ENCODE measurements at regions not wholly inside any gene's neighbourhood (a gene's known extent, or its start where the extent isn't known, plus 50 kb on each side); places are given as distances from the start of the nearest gene placed in this dataset.

DNA sequence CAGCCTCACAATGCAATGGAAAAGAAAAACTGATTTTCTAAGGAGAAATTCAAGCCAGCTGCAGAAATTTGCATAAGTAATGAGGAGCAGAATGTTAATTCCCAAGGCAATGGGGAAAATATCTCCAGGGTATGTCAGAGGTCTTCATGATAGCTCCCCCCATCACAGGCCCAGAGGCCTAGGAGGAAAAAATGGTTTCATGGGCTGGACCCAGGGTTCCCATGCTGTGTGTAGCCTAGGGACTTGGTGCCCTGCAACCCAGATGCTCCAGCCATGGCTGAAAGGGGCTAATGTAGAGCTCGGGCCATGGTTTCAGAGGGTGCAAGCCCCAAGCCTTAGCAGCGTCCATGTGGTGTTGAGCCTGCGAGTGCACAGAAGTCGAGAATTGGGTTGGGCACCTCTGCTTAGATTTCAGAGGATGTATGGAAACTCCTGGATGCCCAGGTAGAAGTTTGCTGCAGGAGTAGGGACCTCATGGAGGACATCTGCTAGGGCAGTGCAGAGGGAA is 53.5 kb upstream of the TEX13C start:
- TF ChIP-seq, protein P1, sequence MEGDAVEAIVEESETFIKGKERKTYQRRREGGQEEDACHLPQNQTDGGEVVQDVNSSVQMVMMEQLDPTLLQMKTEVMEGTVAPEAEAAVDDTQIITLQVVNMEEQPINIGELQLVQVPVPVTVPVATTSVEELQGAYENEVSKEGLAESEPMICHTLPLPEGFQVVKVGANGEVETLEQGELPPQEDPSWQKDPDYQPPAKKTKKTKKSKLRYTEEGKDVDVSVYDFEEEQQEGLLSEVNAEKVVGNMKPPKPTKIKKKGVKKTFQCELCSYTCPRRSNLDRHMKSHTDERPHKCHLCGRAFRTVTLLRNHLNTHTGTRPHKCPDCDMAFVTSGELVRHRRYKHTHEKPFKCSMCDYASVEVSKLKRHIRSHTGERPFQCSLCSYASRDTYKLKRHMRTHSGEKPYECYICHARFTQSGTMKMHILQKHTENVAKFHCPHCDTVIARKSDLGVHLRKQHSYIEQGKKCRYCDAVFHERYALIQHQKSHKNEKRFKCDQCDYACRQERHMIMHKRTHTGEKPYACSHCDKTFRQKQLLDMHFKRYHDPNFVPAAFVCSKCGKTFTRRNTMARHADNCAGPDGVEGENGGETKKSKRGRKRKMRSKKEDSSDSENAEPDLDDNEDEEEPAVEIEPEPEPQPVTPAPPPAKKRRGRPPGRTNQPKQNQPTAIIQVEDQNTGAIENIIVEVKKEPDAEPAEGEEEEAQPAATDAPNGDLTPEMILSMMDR (IDR thresholded peaks at IDR 0.05), result no peak
- TF ChIP-seq POLR2A (IDR thresholded peaks at IDR 0.05), result no peak

Measured in esophagus squamous epithelium (tissue), 4 donors.